GM23248 (cell line): ENCODE measurements at regions not wholly inside any gene's neighbourhood (a gene's known extent, or its start where the extent isn't known, plus 50 kb on each side); places are given as distances from the start of the nearest gene placed in this dataset.

Experiments
- DNase-seq: peaks from one replicate; pipeline ENCODE4 v3.0.0-alpha.2; 2015
- H2AFZ ChIP-seq: fragments of 200-600 bp; sonication (generic); 2 replicates; pipeline ENCODE4 v1.6.1; 2016; ENCODE audit warnings: antibody characterized with exemption
- H3F3A ChIP-seq: fragments of 200-600 bp; sonication (generic); 2 replicates; pipeline ENCODE4 v1.6.1; 2016; ENCODE audit warnings: mild to moderate bottlenecking, antibody characterized with exemption, mixed run types; ENCODE audit not compliant: insufficient read depth
- H3K27ac ChIP-seq: fragments of 200-600 bp; sonication (generic); 2 replicates; pipeline ENCODE4 v1.5.1; 2016; ENCODE audit warnings: mild to moderate bottlenecking
- H3K27me3 ChIP-seq: fragments of 200-600 bp; sonication (generic); replicated peaks from 2 replicates; pipeline ENCODE4 v1.6.1; 2016; ENCODE audit warnings: mild to moderate bottlenecking; ENCODE audit not compliant: insufficient read depth
- H3K36me3 ChIP-seq: fragments of 200-600 bp; sonication (generic); 2 replicates; pipeline ENCODE4 v1.6.1; 2016; ENCODE audit warnings: low read depth, mild to moderate bottlenecking
- H3K4me1 ChIP-seq: fragments of 200-600 bp; sonication (generic); 2 replicates; pipeline ENCODE4 v1.6.1; 2016; ENCODE audit warnings: mild to moderate bottlenecking; ENCODE audit not compliant: insufficient read depth
- H3K4me2 ChIP-seq: fragments of 200-600 bp; sonication (generic); one replicate; pipeline ENCODE4 v1.6.1; 2016; ENCODE audit warnings: mild to moderate bottlenecking; ENCODE audit not compliant: unreplicated experiment
- H3K4me3 ChIP-seq: fragments of 200-600 bp; sonication (generic); 2 replicates; pipeline ENCODE4 v1.5.1; 2016; ENCODE audit warnings: mild to moderate bottlenecking
- H3K79me2 ChIP-seq: fragments of 200-600 bp; sonication (generic); 2 replicates; pipeline ENCODE4 v1.6.1; 2016; ENCODE audit warnings: mild to moderate bottlenecking; ENCODE audit not compliant: insufficient read depth
- H3K9ac ChIP-seq: fragments of 200-600 bp; sonication (generic); 2 replicates; pipeline ENCODE4 v1.6.1; 2016; ENCODE audit warnings: mild to moderate bottlenecking
- H3K9me2 ChIP-seq: fragments of 200-600 bp; sonication (generic); 2 replicates; pipeline ENCODE4 v1.6.1; 2016; ENCODE audit warnings: mixed run types, mild to moderate bottlenecking, moderate library complexity; ENCODE audit not compliant: insufficient read depth
- H3K9me3 ChIP-seq: fragments of 200-600 bp; sonication (generic); one replicate; pipeline ENCODE4 v1.6.1; 2017; ENCODE audit warnings: low read depth
- H4K20me1 ChIP-seq: fragments of 200-600 bp; sonication (generic); 2 replicates; pipeline ENCODE4 v1.6.0; 2016; ENCODE audit not compliant: insufficient read depth
- EZH2 ChIP-seq: fragments of 200-600 bp; sonication (generic); IDR thresholded peaks from 2 replicates; pipeline ENCODE4 v1.6.1; 2018; ENCODE audit warnings: antibody characterized with exemption, mild to moderate bottlenecking; ENCODE audit not compliant: insufficient read depth, poor library complexity, severe bottlenecking
- EZH2phosphoT487 ChIP-seq: fragments of 200-600 bp; sonication (generic); IDR thresholded peaks from 2 replicates; pipeline ENCODE4 v1.6.1; 2018; ENCODE audit warnings: antibody characterized with exemption, moderate library complexity, mild to moderate bottlenecking, low read depth; ENCODE audit not compliant: insufficient read depth
- WGBS, 2 experiments: methylation state at CpG; one replicate each; pipeline ENCODE4 v1.1.6; 2015 to 2017; ENCODE audit warnings: low lambda C conversion rate in 2 of 2, low coverage in 1 of 2; ENCODE audit errors: missing lambda C conversion rate in 2 of 2; 5-methylcytosine and 5-hydroxymethylcytosine counted together
- in situ Hi-C: fragments of 300-500 bp; cut with MboI; formaldehyde crosslinking; loops from 2 replicates; pipeline ENCODE4 v1.15.0; 2020

DNA sequence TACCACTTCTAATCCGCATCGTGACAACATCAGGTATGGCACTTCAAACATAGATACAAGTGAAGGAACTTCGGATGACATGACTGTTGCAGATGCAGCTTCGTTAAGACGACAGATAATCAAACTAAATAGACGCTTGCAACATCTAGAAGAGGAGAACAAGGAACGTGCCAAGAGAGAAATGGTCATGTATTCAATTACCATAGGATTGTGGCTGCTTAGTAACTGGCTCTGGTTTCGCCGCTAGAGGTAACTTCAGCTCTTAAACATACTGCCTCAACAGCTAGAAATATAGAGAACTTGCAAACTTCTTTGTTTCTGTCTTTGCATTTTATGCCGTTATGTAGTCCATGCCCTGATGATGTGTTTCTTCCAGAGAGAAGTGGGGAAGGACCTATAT lies 530.8 kb upstream of the DIPK2B start:
- no peak for DNase-seq
- Histone ChIP-seq H3K27me3 (no peaks in the 10 kb centered on the region), H3K4me1 (peaks cover 5% of the 10 kb centered on the region; the same call in 1 of the 2 replicates), H3K9me2 (no peaks in the 10 kb centered on the region), H3K27ac (no peak overlapping the region), H2AFZ (no peak overlapping the region), H3K9ac (no peak overlapping the region), H3K4me2 (no peak overlapping the region), H3K79me2 (no peaks in the 10 kb centered on the region), H3K36me3 (no peaks in the 10 kb centered on the region), H3K9me3 (no peaks in the 10 kb centered on the region), H4K20me1 (no peaks in the 10 kb centered on the region), H3K4me3 (no peak overlapping the region), H3F3A (no peaks in the 10 kb centered on the region)
- in situ Hi-C loops = loop anchor here (25.0 kb wide), 1 partner anchor 419 kb away; no protein-coding TSS in a partner anchor
- TF ChIP-seq EZH2phosphoT487 (no peak), EZH2 (no peak)
- 81 to 86% methylated on average over 10 of the region's 10 CpGs for WGBS, 2 experiments

GRCh38 chrX:45727761-45728160 lies 527.1 kb upstream of the DIPK2B start:
- DNase-seq = no peak
- Histone ChIP-seq H3K9ac (no peak overlapping the region), H3K9me2 (no peaks in the 10 kb centered on the region), H4K20me1 (no peaks in the 10 kb centered on the region), H3K4me1 (no peaks in the 10 kb centered on the region), H3K79me2 (no peaks in the 10 kb centered on the region), H3F3A (no peaks in the 10 kb centered on the region), H2AFZ (no peak overlapping the region), H3K4me2 (no peak overlapping the region), H3K36me3 (no peaks in the 10 kb centered on the region), H3K27ac (no peak overlapping the region), H3K4me3 (no peak overlapping the region), H3K27me3 (no peaks in the 10 kb centered on the region), H3K9me3 (no peaks in the 10 kb centered on the region)
- in situ Hi-C loops = loop anchor here (25.0 kb wide), 1 partner anchor 415 kb away; no protein-coding TSS in a partner anchor
- 100% methylated on average over 1 of the region's 1 CpG for WGBS, 2 experiments
- TF ChIP-seq EZH2 (no peak), EZH2phosphoT487 (no peak)

DNA sequence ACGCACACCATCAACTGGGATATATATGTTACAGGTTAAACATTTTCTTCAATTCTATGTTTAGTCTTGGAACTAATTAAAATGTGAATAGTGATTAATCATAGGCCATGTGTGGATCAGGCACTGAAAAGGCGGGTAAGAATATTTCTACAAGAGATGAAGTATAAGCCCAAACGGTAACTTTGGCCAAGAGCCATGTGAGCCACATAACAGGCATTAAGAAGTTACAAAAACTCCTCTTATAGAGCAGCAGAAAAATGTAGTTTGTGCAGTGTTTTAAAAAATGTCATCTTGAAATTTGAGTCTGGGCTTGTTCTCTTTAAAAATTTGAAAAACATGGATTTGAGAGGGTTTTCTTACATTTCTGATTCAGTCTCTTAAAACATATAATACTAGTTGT lies 521.8 kb upstream of the DIPK2B start:
- TF ChIP-seq EZH2phosphoT487 = no peak
- no peak for TF ChIP-seq EZH2
- no peaks in the 10 kb centered on the region for H3K9me2 ChIP-seq
- H4K20me1 ChIP-seq = no peaks in the 10 kb centered on the region
- WGBS, 2 experiments = 64 to 69% methylated on average over 3 of the region's 3 CpGs
- H3F3A ChIP-seq = no peaks in the 10 kb centered on the region; the same call in 1 of the 2 replicates
- DNase-seq = no peak
- H3K4me1 ChIP-seq = no peaks in the 10 kb centered on the region
- no peak overlapping the region for H3K27ac ChIP-seq
- no peak overlapping the region for H3K9ac ChIP-seq
- no peaks in the 10 kb centered on the region for H3K36me3 ChIP-seq
- in situ Hi-C loops = loop anchor here (25.0 kb wide), 1 partner anchor 210 kb away; no protein-coding TSS in a partner anchor
- no peaks in the 10 kb centered on the region for H3K27me3 ChIP-seq
- H3K4me2 ChIP-seq = no peak overlapping the region
- H3K79me2 ChIP-seq = no peaks in the 10 kb centered on the region
- H3K4me3 ChIP-seq = no peak overlapping the region
- no peaks in the 10 kb centered on the region for H3K9me3 ChIP-seq
- no peak overlapping the region for H2AFZ ChIP-seq

DNA sequence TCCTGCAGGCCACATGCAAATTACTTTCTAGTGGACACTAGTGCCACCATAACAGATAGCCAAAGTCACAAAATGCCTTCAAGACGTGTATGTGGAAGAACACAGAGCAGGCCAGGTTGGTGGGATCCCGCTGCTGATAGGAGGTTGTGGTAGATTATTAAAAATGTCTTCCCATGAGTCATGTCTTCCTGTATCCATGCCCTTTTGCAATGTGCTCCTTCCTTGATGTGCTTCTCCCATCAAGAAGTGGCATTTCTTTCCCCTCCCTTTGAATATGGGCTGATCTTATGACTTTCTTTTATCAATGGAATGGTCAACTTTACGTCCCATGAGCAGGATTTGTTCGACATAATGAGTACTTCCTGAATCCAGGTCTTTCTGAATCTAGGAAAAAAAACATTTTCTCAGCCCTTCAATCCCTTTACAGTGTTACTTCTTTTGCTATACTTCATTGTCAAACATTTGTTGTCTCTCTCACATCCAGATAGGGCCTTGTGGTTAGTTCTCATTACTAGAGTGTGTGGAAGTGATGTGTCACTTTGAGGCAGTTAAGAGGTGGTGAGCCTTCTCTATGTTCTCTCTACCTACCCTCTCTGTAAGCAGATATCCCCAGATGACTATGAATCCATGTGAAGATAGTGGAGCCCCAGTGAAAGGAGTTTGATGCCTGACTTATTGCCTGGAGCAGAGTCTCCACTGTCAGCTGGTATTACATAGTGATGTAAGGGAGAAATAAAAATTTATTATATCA lies 519.2 kb upstream of the DIPK2B start:
- Histone ChIP-seq H3K4me3 (no peak overlapping the region), H3K4me2 (no peak overlapping the region), H3F3A (peaks cover 8% of the 10 kb centered on the region), H3K27me3 (no peaks in the 10 kb centered on the region), H3K9me3 (no peaks in the 10 kb centered on the region), H4K20me1 (no peaks in the 10 kb centered on the region), H3K9me2 (no peaks in the 10 kb centered on the region), H3K36me3 (no peaks in the 10 kb centered on the region), H3K79me2 (no peaks in the 10 kb centered on the region), H3K27ac (no peak overlapping the region), H3K9ac (no peak overlapping the region), H2AFZ (no peak overlapping the region), H3K4me1 (peaks cover 18% of the 10 kb centered on the region)
- in situ Hi-C loops = loop anchor here (25.0 kb wide), 1 partner anchor 208 kb away; no protein-coding TSS in a partner anchor
- TF ChIP-seq EZH2phosphoT487 (no peak), EZH2 (no peak)
- 94 to 96% methylated on average over 4 of the region's 4 CpGs for WGBS, 2 experiments
- DNase-seq = peak; percentile 6
